ENCODE measurements at regions not wholly inside any gene's neighbourhood (a gene's known extent, or its start where the extent isn't known, plus 50 kb on each side); places are given as distances from the start of the nearest gene placed in this dataset.

GRCh38 chr7:43022008-43022407, 89.8 kb downstream of the MRPL32 start:
- Histone ChIP-seq H4K20me1 (ENCODE audit: control insufficient read depth, insufficient read depth, insufficient read length) (no peaks in the 10 kb centered on the region), H3K18ac (ENCODE audit: insufficient read length, low read depth, low read length) (no peak overlapping the region), H2BK12ac (ENCODE audit: insufficient read length, low read depth, low read length) (no peak overlapping the region), H2BK5ac (ENCODE audit: insufficient read length, low read length) (no peak overlapping the region), H3K4ac (ENCODE audit: low read depth, low read length) (no peak overlapping the region), H4K91ac (ENCODE audit: insufficient read length, low read depth, low read length) (no peak overlapping the region), H2BK20ac (ENCODE audit: low read depth, low read length, poor library complexity, severe bottlenecking) (no peak overlapping the region), H3K23ac (ENCODE audit: insufficient read length, low read depth, low read length) (no peak overlapping the region), H3T11ph (ENCODE audit: low read length) (no peak overlapping the region), H3K79me2 (ENCODE audit: insufficient read depth, low read length) (no peaks in the 10 kb centered on the region), H3K14ac (ENCODE audit: insufficient read depth, low read length) (no peak overlapping the region), H3K23me2 (ENCODE audit: insufficient read length, low read depth, low read length, poor library complexity, severe bottlenecking) (no peaks in the 10 kb centered on the region), H3K79me1 (ENCODE audit: insufficient read depth, low read depth, low read length, poor library complexity, severe bottlenecking) (no peaks in the 10 kb centered on the region), H3K9me3 (ENCODE audit: control insufficient read depth, low read depth, low read length) (no peaks in the 10 kb centered on the region), H3K4me1 (ENCODE audit: insufficient read depth, low read length) (no peaks in the 10 kb centered on the region), H2AK5ac (ENCODE audit: insufficient read length, low read length) (no peak overlapping the region), H4K5ac (ENCODE audit: insufficient read length, low read depth, low read length) (no peak overlapping the region), H3K4me2 (ENCODE audit: insufficient read depth, insufficient read length, low read length) (no peak overlapping the region), H4K8ac (replicated peaks; ENCODE audit: insufficient read length, low read depth, low read length) (no peak overlapping the region), H2BK120ac (ENCODE audit: low read depth, low read length, poor library complexity, severe bottlenecking) (no peak overlapping the region), H3K9ac (ENCODE audit: extremely low read depth, insufficient read length, low read length) (no peak overlapping the region), H2AFZ (ENCODE audit: low read length) (no peak overlapping the region), H3K27ac (ENCODE audit: insufficient read length, low read depth, low read length) (no peak overlapping the region), H3K27me3 (ENCODE audit: insufficient read depth, low read length) (no peaks in the 10 kb centered on the region), H2BK15ac (ENCODE audit: low read depth, low read length) (no peak overlapping the region), H3K56ac (ENCODE audit: insufficient read length, low read depth, low read length) (no peak overlapping the region)
- Mint-ChIP-seq H3K4me3 (no peak overlapping the region), H3K27me3 (ENCODE audit: low read depth) (no peaks in the 10 kb centered on the region), H3K36me3 (ENCODE audit: insufficient read depth in 1 of 3, low read depth in 3 of 3) (no peaks in the 10 kb centered on the region), H3K27ac (no peak overlapping the region), H3K9me3 (no peaks in the 10 kb centered on the region; a peak in 1 of 5 replicates), H3K4me1 (no peaks in the 10 kb centered on the region)
- DNase-seq = no peak
- WGBS (ENCODE audit: extremely low coverage, insufficient read length, low lambda C conversion rate) = no CpG with 5 or more reads among the region's 7 CpGs
- TF ChIP-seq CTCF (conservative IDR thresholded peaks at IDR 0.05) = no peak

Data from H9 (cell line).